ENCODE measurements at regions not wholly inside any gene's neighbourhood (a gene's known extent, or its start where the extent isn't known, plus 50 kb on each side); places are given as distances from the start of the nearest gene placed in this dataset.

DNA sequence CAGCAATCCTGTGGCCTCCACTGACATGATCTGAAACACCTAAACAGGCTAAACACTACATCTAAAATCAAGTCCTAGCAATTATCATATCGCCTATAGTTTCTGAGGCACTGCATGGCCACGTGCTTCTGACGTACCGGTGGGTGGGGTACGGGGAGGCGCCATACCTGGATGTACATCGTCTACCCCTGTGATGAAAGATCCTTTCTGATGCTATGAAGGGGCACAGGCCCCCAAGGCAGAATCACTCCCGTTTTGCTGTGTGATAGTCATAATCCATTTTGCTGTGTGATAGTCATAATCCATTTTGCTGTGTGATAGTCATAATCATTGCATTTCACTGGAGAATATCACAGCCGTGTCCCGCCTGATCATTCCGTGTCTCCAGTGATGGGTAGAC, 118.7 kb upstream of the SOX1 start:
- ATAC-seq (no peak), DNase-seq (no peak)
- Histone ChIP-seq H3K27me3 (no peaks in the 10 kb centered on the region), H3K9me3 (no peaks in the 10 kb centered on the region), H3K27ac (no peak overlapping the region), H3K4me3 (no peak overlapping the region), H3K36me3 (no peaks in the 10 kb centered on the region), H3K4me1 (no peaks in the 10 kb centered on the region)
- in situ Hi-C loops (cut with MboI; ENCODE audit: low sequenced_read_pairs in 4 of 4) (no loop called here), intact Hi-C loops (cut with DNase I; ENCODE audit: low total_unique reads) (no loop called here)
- TF ChIP-seq, protein P1, sequence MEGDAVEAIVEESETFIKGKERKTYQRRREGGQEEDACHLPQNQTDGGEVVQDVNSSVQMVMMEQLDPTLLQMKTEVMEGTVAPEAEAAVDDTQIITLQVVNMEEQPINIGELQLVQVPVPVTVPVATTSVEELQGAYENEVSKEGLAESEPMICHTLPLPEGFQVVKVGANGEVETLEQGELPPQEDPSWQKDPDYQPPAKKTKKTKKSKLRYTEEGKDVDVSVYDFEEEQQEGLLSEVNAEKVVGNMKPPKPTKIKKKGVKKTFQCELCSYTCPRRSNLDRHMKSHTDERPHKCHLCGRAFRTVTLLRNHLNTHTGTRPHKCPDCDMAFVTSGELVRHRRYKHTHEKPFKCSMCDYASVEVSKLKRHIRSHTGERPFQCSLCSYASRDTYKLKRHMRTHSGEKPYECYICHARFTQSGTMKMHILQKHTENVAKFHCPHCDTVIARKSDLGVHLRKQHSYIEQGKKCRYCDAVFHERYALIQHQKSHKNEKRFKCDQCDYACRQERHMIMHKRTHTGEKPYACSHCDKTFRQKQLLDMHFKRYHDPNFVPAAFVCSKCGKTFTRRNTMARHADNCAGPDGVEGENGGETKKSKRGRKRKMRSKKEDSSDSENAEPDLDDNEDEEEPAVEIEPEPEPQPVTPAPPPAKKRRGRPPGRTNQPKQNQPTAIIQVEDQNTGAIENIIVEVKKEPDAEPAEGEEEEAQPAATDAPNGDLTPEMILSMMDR (IDR thresholded peaks at IDR 0.05 in 4 of 5, conservative IDR thresholded peaks at IDR 0.05 in 1 of 5), result no peak
- TF ChIP-seq POLR2A (IDR thresholded peaks at IDR 0.05), result no peak

DNA sequence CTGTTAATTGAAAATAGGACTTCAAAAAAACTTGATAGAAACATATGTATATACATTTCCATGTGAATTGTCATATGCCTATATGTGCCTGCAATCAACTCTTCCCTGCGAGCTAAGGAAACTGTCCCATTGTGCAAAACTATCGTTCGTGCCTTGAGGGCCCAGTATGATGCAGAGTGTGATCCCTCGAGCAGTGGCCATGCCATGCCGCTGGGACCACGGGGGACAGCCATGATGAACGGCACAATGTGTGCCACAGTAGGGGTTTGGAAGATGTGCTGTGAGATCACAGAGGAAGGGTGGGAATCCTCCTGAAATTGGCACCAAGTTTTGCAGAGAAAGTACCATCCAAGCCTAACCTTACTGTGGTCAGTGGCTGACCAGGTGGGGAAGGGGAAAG, 118.1 kb upstream of the SOX1 start:
- H3K4me1 ChIP-seq, result no peaks in the 10 kb centered on the region
- H3K4me3 ChIP-seq, result no peak overlapping the region
- no peaks in the 10 kb centered on the region for H3K36me3 ChIP-seq
- ATAC-seq (no peak), DNase-seq (no peak)
- intact Hi-C loops (cut with DNase I; ENCODE audit: low total_unique reads), result no loop called here
- no peaks in the 10 kb centered on the region for H3K27me3 ChIP-seq
- in situ Hi-C loops (cut with MboI; ENCODE audit: low sequenced_read_pairs in 4 of 4), result no loop called here
- TF ChIP-seq POLR2A (IDR thresholded peaks at IDR 0.05), result no peak
- TF ChIP-seq, protein P1 (IDR thresholded peaks at IDR 0.05 in 4 of 5, conservative IDR thresholded peaks at IDR 0.05 in 1 of 5), result no peak
- H3K27ac ChIP-seq, result no peak overlapping the region
- no peaks in the 10 kb centered on the region for H3K9me3 ChIP-seq

DNA sequence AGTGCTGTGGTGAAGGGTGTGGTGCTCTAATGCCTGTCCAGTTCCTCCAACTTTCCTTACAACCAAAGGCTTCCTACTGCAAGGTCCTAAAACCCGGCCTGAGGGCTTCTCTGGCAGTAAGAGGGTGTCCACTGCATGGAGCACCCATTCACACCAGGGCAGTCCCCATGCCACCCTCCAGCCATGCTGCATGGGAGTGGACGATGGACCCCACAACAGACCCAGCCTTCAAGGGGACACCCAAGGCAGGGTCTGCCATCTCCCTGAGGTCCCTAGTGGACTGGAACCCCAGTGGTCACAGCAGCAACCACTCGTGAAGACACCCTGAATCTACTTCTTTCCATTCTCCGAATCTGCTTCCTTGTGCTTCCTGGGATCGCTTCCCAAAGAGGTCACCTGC, 117.6 kb upstream of the SOX1 start:
- Histone ChIP-seq H3K36me3 (no peaks in the 10 kb centered on the region), H3K27ac (no peak overlapping the region), H3K4me1 (no peaks in the 10 kb centered on the region), H3K9me3 (no peaks in the 10 kb centered on the region), H3K27me3 (no peaks in the 10 kb centered on the region), H3K4me3 (no peak overlapping the region)
- no peak for TF ChIP-seq POLR2A (IDR thresholded peaks at IDR 0.05)
- TF ChIP-seq, protein P1 (IDR thresholded peaks at IDR 0.05 in 4 of 5, conservative IDR thresholded peaks at IDR 0.05 in 1 of 5), result no peak
- in situ Hi-C loops (cut with MboI; ENCODE audit: low sequenced_read_pairs in 4 of 4) (no loop called here), intact Hi-C loops (cut with DNase I; ENCODE audit: low total_unique reads) (no loop called here)
- DNase-seq, result no peak
- no peak for ATAC-seq

DNA sequence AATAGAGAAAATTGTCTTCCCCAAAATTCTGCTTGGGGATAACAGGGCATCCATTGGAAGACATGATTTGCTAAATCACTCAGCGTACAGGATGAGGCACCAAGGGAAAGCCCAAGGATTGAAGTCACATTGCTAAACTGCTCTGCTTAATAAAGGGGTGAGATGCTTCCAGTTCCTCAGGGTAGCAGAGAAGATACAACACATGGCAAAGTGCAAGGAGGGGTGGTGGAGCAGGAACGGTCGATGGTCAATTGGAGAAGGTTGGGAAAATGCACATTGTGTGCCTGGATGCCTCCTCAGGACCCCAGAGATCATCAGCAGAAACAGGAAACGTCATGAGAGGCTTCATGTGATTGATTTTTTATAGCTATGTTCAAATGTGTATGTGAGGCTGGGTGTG, 116.3 kb upstream of the SOX1 start:
- no peak overlapping the region for H3K4me3 ChIP-seq
- TF ChIP-seq, protein P1 (IDR thresholded peaks at IDR 0.05 in 4 of 5, conservative IDR thresholded peaks at IDR 0.05 in 1 of 5), result no peak
- TF ChIP-seq POLR2A (IDR thresholded peaks at IDR 0.05), result no peak
- no peak for DNase-seq
- H3K36me3 ChIP-seq, result no peaks in the 10 kb centered on the region
- no peaks in the 10 kb centered on the region for H3K27me3 ChIP-seq
- H3K27ac ChIP-seq, result no peak overlapping the region
- no peak for ATAC-seq
- in situ Hi-C loops (cut with MboI; ENCODE audit: low sequenced_read_pairs in 4 of 4), result no loop called here
- H3K4me1 ChIP-seq, result no peaks in the 10 kb centered on the region
- H3K9me3 ChIP-seq, result no peaks in the 10 kb centered on the region
- intact Hi-C loops (cut with DNase I; ENCODE audit: low total_unique reads), result no loop called here

DNA sequence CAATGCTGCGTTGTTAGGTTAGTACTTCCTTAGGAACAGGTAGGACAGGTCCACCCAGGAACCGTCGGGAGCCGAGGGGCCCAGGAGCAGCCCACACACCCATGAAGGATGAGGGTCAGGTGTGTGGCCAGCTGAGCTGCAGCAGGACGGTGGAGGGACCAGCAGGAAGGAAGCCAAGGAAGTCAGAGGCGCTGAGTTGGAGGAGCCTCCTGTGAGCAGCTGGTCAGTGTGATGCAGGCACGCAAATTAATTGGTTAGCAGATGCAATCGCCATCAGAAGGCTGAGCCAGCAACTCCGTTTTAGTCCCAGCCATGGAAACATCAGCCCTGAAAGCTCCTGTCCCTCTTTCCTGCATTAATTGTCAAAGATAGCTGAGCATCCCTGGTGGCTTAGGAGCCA, 114.9 kb upstream of the SOX1 start:
- Histone ChIP-seq H3K27ac (no peak overlapping the region), H3K4me1 (no peaks in the 10 kb centered on the region), H3K27me3 (no peaks in the 10 kb centered on the region), H3K4me3 (no peak overlapping the region), H3K36me3 (no peaks in the 10 kb centered on the region), H3K9me3 (no peaks in the 10 kb centered on the region)
- DNase-seq, result no peak
- in situ Hi-C loops (cut with MboI; ENCODE audit: low sequenced_read_pairs in 4 of 4) (no loop called here), intact Hi-C loops (cut with DNase I; ENCODE audit: low total_unique reads) (no loop called here)
- no peak for ATAC-seq
- TF ChIP-seq POLR2A (IDR thresholded peaks at IDR 0.05), result no peak
- TF ChIP-seq, protein P1 (IDR thresholded peaks at IDR 0.05 in 4 of 5, conservative IDR thresholded peaks at IDR 0.05 in 1 of 5), result no peak

All from gastrocnemius medialis (tissue), 4 donors.